Neural progenitor cell (in vitro differentiated cells): ENCODE measurements at regions not wholly inside any gene's neighbourhood (a gene's known extent, or its start where the extent isn't known, plus 50 kb on each side); places are given as distances from the start of the nearest gene placed in this dataset.

ENCODE experiments used
- CTCF ChIP-seq: fragments of 200-600 bp; sonication (generic); IDR thresholded peaks from 2 replicates; pipeline ENCODE4 v1.5.1; 2017; ENCODE audit warnings: antibody characterized with exemption, mild to moderate bottlenecking
- EZH2 ChIP-seq: fragments of 200-600 bp; sonication (generic); IDR thresholded peaks from 2 replicates; pipeline ENCODE4 v1.6.1; 2017; ENCODE audit warnings: antibody characterized with exemption, mild to moderate bottlenecking, moderate library complexity

GRCh38 chr4:19743115-19743638 is 508.5 kb upstream of the SLIT2 start:
- TF ChIP-seq CTCF, result no peak
- TF ChIP-seq EZH2, result no peak
